SU-DHL-6 (cell line): ENCODE measurements at regions not wholly inside any gene's neighbourhood (a gene's known extent, or its start where the extent isn't known, plus 50 kb on each side); places are given as distances from the start of the nearest gene placed in this dataset.

Experiments used
- H2AFZ ChIP-seq: fragments of 200-600 bp; sonication (generic); 2 replicates; pipeline ENCODE4 v1.6.1; 2014; ENCODE audit warnings: low read depth, mild to moderate bottlenecking, moderate library complexity, mixed read lengths, antibody characterized with exemption, low read length; ENCODE audit not compliant: severe bottlenecking
- H3F3A ChIP-seq: fragments of 200-600 bp; shearing (Covaris generic); 2 replicates; pipeline ENCODE4 v1.6.0; 2016; ENCODE audit warnings: antibody characterized with exemption, mild to moderate bottlenecking; ENCODE audit not compliant: insufficient read depth
- H3K27ac ChIP-seq: fragments of 200-600 bp; sonication (generic); 2 replicates; pipeline ENCODE4 v1.5.1; 2016; ENCODE audit warnings: low read depth, mild to moderate bottlenecking, low read length, moderate library complexity, mixed read lengths
- H3K27me3 ChIP-seq: fragments of 200-600 bp; sonication (generic), shearing (Covaris generic); 2 replicates; pipeline ENCODE4 v1.6.0; 2014; ENCODE audit warnings: mild to moderate bottlenecking, low read length
- H3K36me3 ChIP-seq: fragments of 200-600 bp; sonication (generic); 2 replicates; pipeline ENCODE4 v1.6.1; 2014; ENCODE audit warnings: mild to moderate bottlenecking, low read length, mixed read lengths
- H3K4me2 ChIP-seq: fragments of 300-600, 200-600 bp; shearing (Covaris generic), sonication (generic); 2 replicates; pipeline ENCODE4 v1.6.0; 2014; ENCODE audit warnings: low read length, low read depth, mild to moderate bottlenecking; ENCODE audit not compliant: poor library complexity, severe bottlenecking
- H3K4me3 ChIP-seq: fragments of 200-600 bp; sonication (generic); 2 replicates; pipeline ENCODE4 v1.5.1; 2014; ENCODE audit warnings: antibody characterized with exemption, low read length, mild to moderate bottlenecking, mixed read lengths; ENCODE audit not compliant: insufficient read depth, poor library complexity, severe bottlenecking
- H3K79me2 ChIP-seq: fragments of 200-600 bp; sonication (generic); 2 replicates; pipeline ENCODE4 v1.6.1; 2014; ENCODE audit warnings: mild to moderate bottlenecking, low read length, moderate library complexity; ENCODE audit not compliant: insufficient read depth
- H3K9ac ChIP-seq: fragments of 200-600 bp; sonication (generic); 2 replicates; pipeline ENCODE4 v1.7.0; 2014; ENCODE audit warnings: mild to moderate bottlenecking, low read length
- H3K9me2 ChIP-seq: fragments of 200-600 bp; sonication (generic); replicated peaks from 2 replicates; pipeline ENCODE4 v1.6.1; 2014; ENCODE audit warnings: low read length; ENCODE audit not compliant: insufficient read depth
- H3K9me3 ChIP-seq: fragments of 200-600 bp; sonication (generic); 2 replicates; pipeline ENCODE4 v1.6.1; 2014; ENCODE audit warnings: low read length, mixed read lengths; ENCODE audit not compliant: insufficient read depth
- H4K20me1 ChIP-seq: fragments of 200-600 bp; sonication (generic); 2 replicates; pipeline ENCODE4 v1.6.1; 2014; ENCODE audit warnings: low read depth, mild to moderate bottlenecking, antibody characterized with exemption, low read length, moderate library complexity, mixed read lengths
- CTCF ChIP-seq: fragments of 200-600 bp; sonication (generic); IDR thresholded peaks from one replicate; pipeline ENCODE4 v1.5.1; 2017; ENCODE audit warnings: antibody characterized with exemption, mild to moderate bottlenecking, low read length, moderate library complexity; ENCODE audit not compliant: insufficient read depth, poor library complexity, severe bottlenecking
- EZH2phosphoT487 ChIP-seq: fragments of 200-600 bp; sonication (generic), shearing (Covaris generic); conservative IDR thresholded peaks from 2 replicates; pipeline ENCODE4 v1.6.1; 2018; ENCODE audit warnings: mild to moderate bottlenecking, antibody characterized with exemption, low read length, moderate library complexity, mixed read lengths

GRCh38 chr14:41973178-41973577 lies 366.5 kb downstream of the LRFN5 start:
- Histone ChIP-seq H3K4me3 (no peak overlapping the region), H3K9me3 (peaks cover 6% of the 10 kb centered on the region; the same call in 1 of the 2 replicates), H3F3A (no peaks in the 10 kb centered on the region), H2AFZ (peak overlapping the region; percentile 69), H3K9me2 (no peaks in the 10 kb centered on the region), H3K4me2 (no peak overlapping the region), H3K27me3 (no peaks in the 10 kb centered on the region), H3K27ac (no peak overlapping the region), H4K20me1 (no peaks in the 10 kb centered on the region), H3K9ac (no peak overlapping the region), H3K36me3 (0 out of 2 replicates have a peak, but pooled peaks cover 2% of the 10 kb centered on the region), H3K79me2 (no peaks in the 10 kb centered on the region)
- TF ChIP-seq CTCF (no peak), EZH2phosphoT487 (no peak)

GRCh38 chr14:41972531-41972930 lies 365.9 kb downstream of the LRFN5 start:
- Histone ChIP-seq H3K79me2 (no peaks in the 10 kb centered on the region), H3F3A (no peaks in the 10 kb centered on the region), H2AFZ (no peak overlapping the region), H3K9ac (no peak overlapping the region), H3K9me2 (no peaks in the 10 kb centered on the region), H3K36me3 (0 out of 2 replicates have a peak, but pooled peaks cover 2% of the 10 kb centered on the region), H3K9me3 (peaks cover 6% of the 10 kb centered on the region; the same call in 1 of the 2 replicates), H3K4me2 (no peak overlapping the region), H3K27ac (no peak overlapping the region), H3K4me3 (no peak overlapping the region), H3K27me3 (no peaks in the 10 kb centered on the region), H4K20me1 (no peaks in the 10 kb centered on the region)
- no peak for TF ChIP-seq EZH2phosphoT487
- no peak for TF ChIP-seq CTCF

GRCh38 chr14:41960281-41960680 lies 353.6 kb downstream of the LRFN5 start:
- Histone ChIP-seq H3K27ac (no peak overlapping the region), H3K9ac (no peak overlapping the region), H3K4me2 (no peak overlapping the region), H3K9me3 (no peaks in the 10 kb centered on the region), H4K20me1 (no peaks in the 10 kb centered on the region), H2AFZ (no peak overlapping the region), H3K36me3 (no peaks in the 10 kb centered on the region), H3K79me2 (no peaks in the 10 kb centered on the region), H3K9me2 (no peaks in the 10 kb centered on the region), H3K4me3 (no peak overlapping the region), H3K27me3 (no peaks in the 10 kb centered on the region), H3F3A (no peaks in the 10 kb centered on the region)
- TF ChIP-seq CTCF, result no peak
